GM21529 (cell line): ENCODE measurements at regions not wholly inside any gene's neighbourhood (a gene's known extent, or its start where the extent isn't known, plus 50 kb on each side); places are given as distances from the start of the nearest gene placed in this dataset.

Experiments used
- ATAC-seq: cut with Tn5 transposase; IDR thresholded peaks from one replicate; pipeline ENCODE4 v1.9.1; 2021; ENCODE audit not compliant: unreplicated experiment

DNA sequence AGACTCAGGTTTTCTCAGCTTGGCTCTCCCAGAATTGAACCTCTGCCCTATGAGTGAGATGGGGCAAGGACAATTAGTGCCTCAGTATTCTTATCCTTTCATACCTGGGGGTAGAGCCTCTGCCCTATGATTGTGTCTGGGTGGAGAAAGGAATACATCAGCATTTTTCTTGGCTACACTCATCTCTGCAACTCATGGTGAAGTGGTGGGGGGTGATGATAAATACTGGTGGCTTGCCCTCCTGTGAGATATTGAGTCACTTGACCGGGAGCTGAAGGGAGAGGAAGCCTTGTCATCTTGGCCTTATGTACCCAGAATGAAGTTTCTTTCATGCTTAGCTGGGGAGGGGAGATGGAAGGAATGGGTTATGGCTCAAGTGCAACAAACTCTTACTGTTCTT lies 71.3 kb upstream of the ENOX2 start:
- no peak for ATAC-seq

DNA sequence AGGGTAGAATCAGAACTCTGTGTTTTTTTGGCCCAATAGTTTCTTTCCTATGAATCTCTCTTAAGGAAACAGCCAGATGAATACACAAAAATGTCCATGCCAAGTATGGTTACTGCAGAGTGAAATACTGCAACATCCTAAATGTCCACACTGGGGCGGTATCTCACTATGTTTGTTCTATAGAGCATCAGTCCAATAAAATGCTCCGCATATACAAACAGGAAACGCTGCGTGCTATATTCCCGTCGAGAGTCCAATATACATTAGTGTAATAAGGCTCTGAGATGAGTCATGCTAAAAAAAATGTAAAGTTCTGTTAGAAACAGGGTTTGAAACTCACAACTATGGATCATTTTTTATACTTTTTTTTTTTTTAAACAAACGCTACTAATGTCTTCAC lies 72.9 kb upstream of the ENOX2 start:
- ATAC-seq: peak; percentile 87

DNA sequence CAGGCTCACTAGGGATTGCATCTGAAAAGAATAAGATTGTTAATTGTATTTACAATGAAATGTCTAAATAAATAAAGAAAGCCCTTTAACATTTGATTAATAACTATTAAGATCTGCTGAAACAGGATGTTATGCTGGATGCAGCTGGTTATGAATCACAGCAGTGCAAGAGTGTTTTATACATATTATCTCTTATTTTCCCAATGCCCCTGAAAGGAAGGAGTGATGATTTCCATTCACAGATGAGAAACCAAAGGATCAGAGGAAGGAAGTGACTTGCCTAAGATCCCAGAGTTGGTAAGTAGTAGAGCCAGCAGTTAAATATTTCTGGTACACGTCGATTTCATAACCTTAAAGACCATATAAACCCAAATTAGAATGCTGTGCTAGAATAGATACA lies 76.3 kb upstream of the ARHGAP36 start:
- ATAC-seq: no peak

DNA sequence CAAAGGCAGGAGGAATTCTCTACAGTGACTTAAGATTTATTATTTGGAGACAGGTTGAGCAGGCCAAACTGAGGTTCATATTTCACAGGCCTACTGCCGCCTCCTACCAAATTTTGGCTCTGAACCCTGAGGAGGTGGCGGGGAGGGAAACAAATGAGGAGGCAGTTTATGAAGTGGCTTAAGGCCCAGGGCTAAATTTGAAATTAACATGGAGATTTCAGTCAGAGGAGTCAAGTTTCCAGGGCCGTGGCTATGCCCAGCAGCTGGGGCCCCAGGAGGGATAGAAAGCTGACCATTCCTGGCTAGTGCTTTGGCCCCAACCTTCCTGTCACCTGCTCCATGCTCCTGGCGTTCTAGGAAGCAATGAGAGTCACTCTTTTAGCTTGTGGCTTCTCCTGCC lies 73.4 kb upstream of the ARHGAP36 start:
- ATAC-seq: no peak

DNA sequence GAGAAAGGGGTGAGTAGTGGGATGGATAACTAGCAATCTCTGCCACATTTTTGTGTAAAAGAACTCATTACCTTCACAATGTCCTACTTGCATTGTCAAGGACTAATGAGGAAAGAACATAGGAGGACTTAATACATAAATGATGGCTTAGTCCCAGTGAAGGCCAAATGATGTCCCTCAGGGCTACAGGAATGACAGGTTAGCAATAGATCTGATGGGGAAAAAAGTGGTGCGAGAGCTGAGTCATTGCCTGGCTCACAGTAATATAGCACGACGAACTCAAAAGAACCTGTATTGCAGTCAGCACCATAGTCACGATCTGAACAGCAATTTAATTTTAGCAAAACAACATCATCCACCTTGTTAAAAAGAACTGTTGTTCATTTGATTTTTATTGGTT lies 70.9 kb upstream of the ARHGAP36 start:
- no peak for ATAC-seq

DNA sequence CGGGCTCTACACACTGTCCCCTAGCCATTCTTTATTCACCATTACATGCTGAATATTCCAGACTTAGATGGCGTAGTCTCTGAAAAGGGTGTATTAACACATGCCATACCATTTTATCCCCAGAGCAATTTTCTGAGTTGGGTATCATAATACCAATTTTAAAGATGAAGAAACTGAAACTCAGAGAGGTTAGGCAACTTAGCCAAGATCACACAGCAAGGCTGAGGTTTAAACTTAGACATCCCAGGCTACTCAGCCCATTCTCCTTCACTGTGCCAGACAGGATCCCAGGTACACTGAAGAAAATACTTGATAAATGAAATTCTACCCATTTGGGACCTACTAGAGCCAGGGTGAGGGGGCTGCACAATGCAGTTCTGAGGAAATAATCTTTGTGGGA lies 67.4 kb upstream of the ARHGAP36 start:
- no peak for ATAC-seq

DNA sequence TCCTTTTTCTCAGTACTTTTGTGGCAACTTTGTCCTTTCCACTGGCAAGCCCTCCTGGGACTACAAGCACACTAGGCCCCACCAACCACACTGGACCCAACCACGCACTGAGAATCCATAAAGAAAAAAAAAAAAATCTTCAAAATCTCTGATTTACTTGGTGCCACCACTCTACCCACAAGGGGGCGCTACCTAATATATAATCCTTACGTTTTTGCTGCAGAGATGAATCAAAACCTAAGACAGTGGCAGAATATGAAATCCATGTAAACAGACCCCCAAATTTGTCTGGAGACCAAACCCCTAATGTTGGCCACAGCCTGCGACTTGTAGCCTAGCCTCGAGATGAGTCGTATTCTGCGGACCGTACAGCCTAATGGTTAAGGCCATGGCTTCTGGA lies 63.5 kb upstream of the ARHGAP36 start:
- ATAC-seq: no peak

DNA sequence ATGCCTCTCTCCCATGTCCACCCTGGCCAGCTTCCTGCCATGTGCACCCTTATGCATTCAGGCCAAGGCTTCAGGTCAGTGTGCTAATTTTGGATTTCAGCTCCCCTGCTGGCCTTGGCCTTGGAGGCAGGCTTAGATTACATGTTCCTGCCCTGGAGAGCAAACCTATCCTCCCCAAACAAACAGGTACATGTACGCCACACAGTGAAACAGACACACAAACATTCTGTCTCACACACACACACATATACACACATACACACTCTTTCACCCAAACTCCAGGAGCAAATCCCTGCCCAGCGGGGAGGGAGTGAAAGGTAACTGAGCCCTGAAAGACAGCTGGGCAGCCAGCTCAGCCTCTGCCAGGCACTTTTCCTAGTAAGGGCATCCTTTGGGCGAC lies 62.7 kb upstream of the ARHGAP36 start:
- ATAC-seq: no peak

DNA sequence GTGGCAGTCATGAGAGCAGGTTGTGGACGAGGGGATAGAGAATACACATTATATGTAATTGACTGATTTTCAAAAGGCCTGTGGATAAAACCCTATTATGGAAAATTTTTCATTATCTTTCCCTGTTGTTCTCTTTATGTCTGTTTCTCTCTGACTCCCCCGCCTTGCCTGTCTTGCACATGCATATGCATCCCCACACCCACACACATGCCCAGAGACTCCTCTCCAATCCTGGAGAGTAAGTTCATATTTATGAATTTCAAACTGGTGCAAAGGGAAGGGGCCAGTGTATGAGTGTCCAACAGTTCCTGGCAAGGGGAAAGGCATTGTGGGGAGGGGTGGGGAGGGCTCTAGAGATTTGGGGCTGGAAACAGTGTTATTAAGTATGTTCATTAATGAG lies 60.8 kb upstream of the ARHGAP36 start:
- no peak for ATAC-seq

DNA sequence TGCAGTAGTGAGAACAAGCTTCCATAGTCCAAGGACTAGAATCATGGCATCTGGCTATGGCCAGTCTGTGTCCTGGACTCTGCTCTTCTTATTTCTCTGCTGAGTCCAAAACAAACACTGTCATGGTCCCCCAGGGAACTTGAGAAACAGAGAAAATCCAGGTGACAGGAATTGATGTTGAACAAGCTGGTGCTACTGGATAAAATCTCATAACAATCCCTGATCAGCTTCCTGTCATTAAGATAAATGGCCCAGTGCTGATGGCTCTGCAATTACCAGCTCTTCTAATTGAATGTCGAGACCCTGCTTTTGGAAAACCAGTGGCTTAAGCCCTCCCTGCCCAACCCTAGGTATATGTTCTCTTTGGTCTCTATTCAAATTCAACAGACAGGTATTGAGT lies 58.8 kb upstream of the ARHGAP36 start:
- no peak for ATAC-seq
